ENCODE measurements at regions not wholly inside any gene's neighbourhood (a gene's known extent, or its start where the extent isn't known, plus 50 kb on each side); places are given as distances from the start of the nearest gene placed in this dataset.

DNA sequence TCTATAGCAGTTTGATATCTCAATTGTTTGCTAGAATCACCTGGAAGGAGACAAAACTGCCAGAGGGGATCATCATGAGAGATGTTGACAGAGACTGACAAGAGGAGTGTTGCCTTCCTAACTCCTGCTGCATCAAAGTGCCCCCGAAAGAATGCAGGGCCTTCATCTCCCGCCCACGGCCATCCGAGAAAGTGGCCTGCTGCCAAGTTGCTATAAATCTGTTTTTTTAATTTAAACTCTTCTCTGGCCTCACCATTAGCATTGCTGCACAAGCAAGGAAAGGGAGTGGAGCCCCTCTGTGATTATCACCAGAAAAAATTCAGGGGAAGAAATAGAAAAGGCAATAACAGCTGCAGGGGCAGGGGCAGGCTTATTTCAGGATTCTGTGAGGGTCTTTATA lies 238.1 kb upstream of the EPHA4 start:
- TF ChIP-seq EZH2 (IDR thresholded peaks at IDR 0.05; ENCODE audit: low read depth), result no peak
- TF ChIP-seq, protein P1, sequence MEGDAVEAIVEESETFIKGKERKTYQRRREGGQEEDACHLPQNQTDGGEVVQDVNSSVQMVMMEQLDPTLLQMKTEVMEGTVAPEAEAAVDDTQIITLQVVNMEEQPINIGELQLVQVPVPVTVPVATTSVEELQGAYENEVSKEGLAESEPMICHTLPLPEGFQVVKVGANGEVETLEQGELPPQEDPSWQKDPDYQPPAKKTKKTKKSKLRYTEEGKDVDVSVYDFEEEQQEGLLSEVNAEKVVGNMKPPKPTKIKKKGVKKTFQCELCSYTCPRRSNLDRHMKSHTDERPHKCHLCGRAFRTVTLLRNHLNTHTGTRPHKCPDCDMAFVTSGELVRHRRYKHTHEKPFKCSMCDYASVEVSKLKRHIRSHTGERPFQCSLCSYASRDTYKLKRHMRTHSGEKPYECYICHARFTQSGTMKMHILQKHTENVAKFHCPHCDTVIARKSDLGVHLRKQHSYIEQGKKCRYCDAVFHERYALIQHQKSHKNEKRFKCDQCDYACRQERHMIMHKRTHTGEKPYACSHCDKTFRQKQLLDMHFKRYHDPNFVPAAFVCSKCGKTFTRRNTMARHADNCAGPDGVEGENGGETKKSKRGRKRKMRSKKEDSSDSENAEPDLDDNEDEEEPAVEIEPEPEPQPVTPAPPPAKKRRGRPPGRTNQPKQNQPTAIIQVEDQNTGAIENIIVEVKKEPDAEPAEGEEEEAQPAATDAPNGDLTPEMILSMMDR (conservative IDR thresholded peaks at IDR 0.05), result no peak

DNA sequence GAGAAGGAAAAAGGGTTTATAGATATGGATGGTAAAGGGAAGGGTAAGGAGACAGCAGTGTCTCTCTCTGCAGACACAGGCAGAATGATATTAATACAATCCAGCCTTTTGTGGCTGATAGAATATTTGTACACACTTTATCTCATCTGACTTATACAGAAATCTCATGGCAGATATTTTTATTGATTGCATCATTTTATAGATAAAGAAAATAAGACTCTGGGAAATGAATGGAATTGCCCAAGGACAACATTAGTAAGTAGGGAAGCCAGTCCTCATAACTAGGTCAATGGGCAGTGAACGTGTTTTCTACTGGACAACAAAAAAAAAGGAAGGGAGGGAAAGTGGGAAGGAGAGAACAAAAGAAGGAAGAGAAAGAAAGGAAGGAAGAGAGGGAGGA lies 236.4 kb upstream of the EPHA4 start:
- Histone ChIP-seq H3K27me3 (ENCODE audit: insufficient read depth, low read depth) (no peaks in the 10 kb centered on the region), H3F3A (ENCODE audit: insufficient read depth, low read depth) (no peaks in the 10 kb centered on the region), H3K27ac (no peak overlapping the region), H4K20me1 (ENCODE audit: insufficient read depth) (no peaks in the 10 kb centered on the region), H3K4me1 (replicated peaks; ENCODE audit: insufficient read depth) (peaks cover 30% of the 10 kb centered on the region), H2AFZ (peak overlapping the region; percentile 52), H3K9me2 (ENCODE audit: insufficient read depth) (no peaks in the 10 kb centered on the region), H3K4me2 (no peak overlapping the region), H3K36me3 (ENCODE audit: low read depth) (no peaks in the 10 kb centered on the region), H3K9me3 (ENCODE audit: insufficient read depth, low read depth) (no peaks in the 10 kb centered on the region), H3K79me2 (ENCODE audit: low read depth) (no peaks in the 10 kb centered on the region), H3K4me3 (no peak overlapping the region)
- intact Hi-C loops (cut with micrococcal nuclease; ENCODE audit: unreplicated experiment), result no loop called here
- CTCF ChIA-PET, result no interaction called here
- BruUV-seq (replicated peaks), result no TSS peak
- POLR2A ChIA-PET (ENCODE audit: unreplicated experiment), result no interaction called here
- TF ChIP-seq, protein P1 (conservative IDR thresholded peaks at IDR 0.05), result no peak
- TF ChIP-seq EZH2 (IDR thresholded peaks at IDR 0.05; ENCODE audit: low read depth), result no peak
- no peak for DNase-seq

More for the DNA sequence above, 238.1 kb upstream of the EPHA4 start:
- intact Hi-C loops (cut with micrococcal nuclease; ENCODE audit: unreplicated experiment), result no loop called here
- CTCF ChIA-PET, result interaction anchor here (0.6 kb wide), 1 partner anchor 30 kb away, joined by 3 read pairs; no protein-coding TSS in a partner anchor
- peaks cover 30% of the 10 kb centered on the region for H3K4me1 ChIP-seq (replicated peaks; ENCODE audit: insufficient read depth)
- no peaks in the 10 kb centered on the region for H3K79me2 ChIP-seq (ENCODE audit: low read depth)
- POLR2A ChIA-PET (ENCODE audit: unreplicated experiment), result no interaction called here
- H3K27me3 ChIP-seq (ENCODE audit: insufficient read depth, low read depth), result no peaks in the 10 kb centered on the region
- H3K36me3 ChIP-seq (ENCODE audit: low read depth), result no peaks in the 10 kb centered on the region
- H3K9me2 ChIP-seq (ENCODE audit: insufficient read depth), result no peaks in the 10 kb centered on the region
- no peaks in the 10 kb centered on the region for H4K20me1 ChIP-seq (ENCODE audit: insufficient read depth)
- no peak overlapping the region for H3K4me2 ChIP-seq
- no peak for DNase-seq
- no peaks in the 10 kb centered on the region for H3K9me3 ChIP-seq (ENCODE audit: insufficient read depth, low read depth)
- no peak overlapping the region for H2AFZ ChIP-seq
- H3K4me3 ChIP-seq, result no peak overlapping the region
- BruUV-seq (replicated peaks), result no TSS peak
- no peaks in the 10 kb centered on the region for H3F3A ChIP-seq (ENCODE audit: insufficient read depth, low read depth)
- no peak overlapping the region for H3K27ac ChIP-seq

DNA sequence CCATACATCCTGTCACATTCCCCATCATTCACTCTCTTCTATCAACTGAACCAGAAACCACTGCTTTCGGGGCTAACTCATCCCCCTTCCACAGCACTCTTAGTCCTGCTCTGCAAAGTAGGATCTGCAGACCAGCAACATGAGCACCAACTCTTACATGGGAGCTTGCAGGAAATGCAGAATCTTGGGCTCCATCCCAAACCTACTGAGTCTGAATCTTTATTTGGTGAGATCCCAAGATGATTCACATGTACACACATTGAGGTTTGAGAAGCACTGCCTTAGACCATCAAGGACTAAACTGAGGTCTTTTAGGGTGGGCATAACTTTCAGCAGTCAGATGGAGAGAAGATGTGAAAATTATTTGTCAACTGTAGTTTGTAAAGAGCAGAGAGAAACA lies 235.6 kb upstream of the EPHA4 start:
- H3K36me3 ChIP-seq (ENCODE audit: low read depth), result no peaks in the 10 kb centered on the region
- H2AFZ ChIP-seq, result peak overlapping the region; percentile 52; the same call in 1 of the 2 replicates
- H3F3A ChIP-seq (ENCODE audit: insufficient read depth, low read depth), result no peaks in the 10 kb centered on the region
- no peaks in the 10 kb centered on the region for H4K20me1 ChIP-seq (ENCODE audit: insufficient read depth)
- BruUV-seq (replicated peaks), result no TSS peak
- no peak overlapping the region for H3K4me2 ChIP-seq
- H3K9me2 ChIP-seq (ENCODE audit: insufficient read depth), result no peaks in the 10 kb centered on the region
- H3K27me3 ChIP-seq (ENCODE audit: insufficient read depth, low read depth), result no peaks in the 10 kb centered on the region
- intact Hi-C loops (cut with micrococcal nuclease; ENCODE audit: unreplicated experiment), result no loop called here
- no peak overlapping the region for H3K27ac ChIP-seq
- ChIA-PET POLR2A (ENCODE audit: unreplicated experiment) (interaction anchor here (0.6 kb wide), 2 partner anchors 13 to 461 kb away, joined by 5 to 12 read pairs; no protein-coding TSS in a partner anchor), CTCF (no interaction called here)
- H3K4me3 ChIP-seq, result no peak overlapping the region
- H3K4me1 ChIP-seq (replicated peaks; ENCODE audit: insufficient read depth), result peaks cover 29% of the 10 kb centered on the region
- H3K9me3 ChIP-seq (ENCODE audit: insufficient read depth, low read depth), result no peaks in the 10 kb centered on the region
- no peaks in the 10 kb centered on the region for H3K79me2 ChIP-seq (ENCODE audit: low read depth)
- TF ChIP-seq EZH2 (IDR thresholded peaks at IDR 0.05; ENCODE audit: low read depth), result no peak
- TF ChIP-seq, protein P1 (conservative IDR thresholded peaks at IDR 0.05), result no peak
- DNase-seq, result no peak

Data from PC-9 (cell line).